GM12878 (cell line): ENCODE measurements at regions not wholly inside any gene's neighbourhood (a gene's known extent, or its start where the extent isn't known, plus 50 kb on each side); places are given as distances from the start of the nearest gene placed in this dataset.

Source experiments
- BACH1 ChIP-seq: fragments of 450-650 bp; IDR thresholded peaks from 2 replicates; pipeline ENCODE4 v1.6.1; 2017; ENCODE audit warnings: mild to moderate bottlenecking, borderline replicate concordance
- CHD4 ChIP-seq: fragments of 200-600 bp; sonication (generic); IDR thresholded peaks from 2 replicates; pipeline ENCODE4 v1.6.1; 2016; ENCODE audit warnings: mild to moderate bottlenecking
- ETV6 ChIP-seq, 2 experiments: fragments of 450-650 bp in 1 of 2; IDR thresholded peaks in 1 of 2; conservative IDR thresholded peaks in 1 of 2; 2 replicates each; pipeline ENCODE4 v1.6.1; 2014; ENCODE audit warnings: antibody characterized with exemption in 1 of 2, borderline replicate concordance in 1 of 2, low read depth in 1 of 2, mild to moderate bottlenecking in 1 of 2, moderate library complexity in 1 of 2
- HCFC1 ChIP-seq: fragments of 150-350 bp; IDR thresholded peaks from 2 replicates; pipeline ENCODE4 v1.6.1; 2014; ENCODE audit warnings: low read length
- IRF4 ChIP-seq: IDR thresholded peaks from 2 replicates; pipeline ENCODE4 v1.6.1; 2011; ENCODE audit warnings: low read depth, low read length
- MTA2 ChIP-seq: fragments of 450-650 bp; IDR thresholded peaks from 2 replicates; pipeline ENCODE4 v1.6.1; 2016; ENCODE audit warnings: low read depth, mild to moderate bottlenecking, moderate library complexity
- MYC ChIP-seq: IDR thresholded peaks from 2 replicates; pipeline ENCODE4 v1.6.1; 2011; ENCODE audit warnings: mild to moderate bottlenecking, low read length, moderate library complexity, inconsistent platforms; ENCODE audit not compliant: insufficient read depth, insufficient replicate concordance, insufficient read length, severe bottlenecking
- NFYA ChIP-seq: IDR thresholded peaks from 2 replicates; pipeline ENCODE4 v1.6.1; 2011; ENCODE audit warnings: low read depth, mild to moderate bottlenecking, low read length, improper control_type of control experiment, borderline replicate concordance
- NR2F1 ChIP-seq: fragments of 450-650 bp; conservative IDR thresholded peaks from 2 replicates; pipeline ENCODE4 v1.6.1; 2017; ENCODE audit warnings: mild to moderate bottlenecking
- RUNX3 ChIP-seq: IDR thresholded peaks from 2 replicates; pipeline ENCODE4 v1.6.1; 2012; ENCODE audit warnings: low read length, inconsistent platforms
- TF ChIP-seq, protein P1 (sequence below): fragments of 450-650 bp; IDR thresholded peaks from 2 replicates; pipeline ENCODE4 v1.6.1; 2018; ENCODE audit warnings: borderline replicate concordance, mild to moderate bottlenecking; ENCODE audit not compliant: partially characterized antibody
- TF ChIP-seq, protein P2 (sequence below): IDR thresholded peaks from 2 replicates; pipeline ENCODE4 v1.6.1; 2012; ENCODE audit warnings: mild to moderate bottlenecking, low read depth, low read length

DNA sequence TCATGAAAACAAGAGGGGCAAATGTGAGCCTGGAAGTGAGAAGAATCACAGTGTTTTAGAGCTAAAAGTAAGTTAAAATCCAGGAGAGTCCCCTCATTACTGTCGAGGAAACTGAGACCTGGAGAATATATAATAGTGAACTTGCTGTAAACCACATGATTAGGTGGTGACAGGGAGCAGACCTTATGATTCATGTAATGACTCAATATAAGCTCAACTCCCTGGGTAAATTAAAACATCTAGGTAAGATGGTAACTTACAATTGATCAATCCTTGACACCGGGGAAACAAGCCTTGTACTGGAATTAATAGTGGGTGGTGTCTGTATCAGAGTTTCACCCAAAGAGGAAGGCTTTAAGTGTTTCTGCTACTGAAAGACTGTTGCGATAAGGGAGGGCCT, 269.3 kb downstream of the SNAPC1 start (continued):
- TF ChIP-seq CHD4 (no peak), ETV6 (conservative IDR thresholded peaks at IDR 0.05 in 1 of 2, IDR thresholded peaks at IDR 0.05 in 1 of 2; ENCODE audit: borderline replicate concordance in 1 of 2, low read depth in 1 of 2) (no peak), IRF4 (no peak), NR2F1 (peak; percentile 65; the same call in 1 of the 2 replicates), NFYA (no peak), RUNX3 (no peak), BACH1 (no peak), MTA2 (peak; percentile 80; the same call in 1 of the 2 replicates), HCFC1 (no peak), MYC (no peak)
- TF ChIP-seq, protein P1, sequence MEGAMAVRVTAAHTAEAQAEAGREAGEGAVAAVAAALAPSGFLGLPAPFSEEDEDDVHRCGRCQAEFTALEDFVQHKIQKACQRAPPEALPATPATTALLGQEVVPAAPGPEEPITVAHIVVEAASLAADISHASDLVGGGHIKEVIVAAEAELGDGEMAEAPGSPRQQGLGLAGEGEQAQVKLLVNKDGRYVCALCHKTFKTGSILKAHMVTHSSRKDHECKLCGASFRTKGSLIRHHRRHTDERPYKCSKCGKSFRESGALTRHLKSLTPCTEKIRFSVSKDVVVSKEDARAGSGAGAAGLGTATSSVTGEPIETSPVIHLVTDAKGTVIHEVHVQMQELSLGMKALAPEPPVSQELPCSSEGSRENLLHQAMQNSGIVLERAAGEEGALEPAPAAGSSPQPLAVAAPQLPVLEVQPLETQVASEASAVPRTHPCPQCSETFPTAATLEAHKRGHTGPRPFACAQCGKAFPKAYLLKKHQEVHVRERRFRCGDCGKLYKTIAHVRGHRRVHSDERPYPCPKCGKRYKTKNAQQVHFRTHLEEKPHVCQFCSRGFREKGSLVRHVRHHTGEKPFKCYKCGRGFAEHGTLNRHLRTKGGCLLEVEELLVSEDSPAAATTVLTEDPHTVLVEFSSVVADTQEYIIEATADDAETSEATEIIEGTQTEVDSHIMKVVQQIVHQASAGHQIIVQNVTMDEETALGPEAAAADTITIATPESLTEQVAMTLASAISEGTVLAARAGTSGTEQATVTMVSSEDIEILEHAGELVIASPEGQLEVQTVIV = no peak
- TF ChIP-seq, protein P2, sequence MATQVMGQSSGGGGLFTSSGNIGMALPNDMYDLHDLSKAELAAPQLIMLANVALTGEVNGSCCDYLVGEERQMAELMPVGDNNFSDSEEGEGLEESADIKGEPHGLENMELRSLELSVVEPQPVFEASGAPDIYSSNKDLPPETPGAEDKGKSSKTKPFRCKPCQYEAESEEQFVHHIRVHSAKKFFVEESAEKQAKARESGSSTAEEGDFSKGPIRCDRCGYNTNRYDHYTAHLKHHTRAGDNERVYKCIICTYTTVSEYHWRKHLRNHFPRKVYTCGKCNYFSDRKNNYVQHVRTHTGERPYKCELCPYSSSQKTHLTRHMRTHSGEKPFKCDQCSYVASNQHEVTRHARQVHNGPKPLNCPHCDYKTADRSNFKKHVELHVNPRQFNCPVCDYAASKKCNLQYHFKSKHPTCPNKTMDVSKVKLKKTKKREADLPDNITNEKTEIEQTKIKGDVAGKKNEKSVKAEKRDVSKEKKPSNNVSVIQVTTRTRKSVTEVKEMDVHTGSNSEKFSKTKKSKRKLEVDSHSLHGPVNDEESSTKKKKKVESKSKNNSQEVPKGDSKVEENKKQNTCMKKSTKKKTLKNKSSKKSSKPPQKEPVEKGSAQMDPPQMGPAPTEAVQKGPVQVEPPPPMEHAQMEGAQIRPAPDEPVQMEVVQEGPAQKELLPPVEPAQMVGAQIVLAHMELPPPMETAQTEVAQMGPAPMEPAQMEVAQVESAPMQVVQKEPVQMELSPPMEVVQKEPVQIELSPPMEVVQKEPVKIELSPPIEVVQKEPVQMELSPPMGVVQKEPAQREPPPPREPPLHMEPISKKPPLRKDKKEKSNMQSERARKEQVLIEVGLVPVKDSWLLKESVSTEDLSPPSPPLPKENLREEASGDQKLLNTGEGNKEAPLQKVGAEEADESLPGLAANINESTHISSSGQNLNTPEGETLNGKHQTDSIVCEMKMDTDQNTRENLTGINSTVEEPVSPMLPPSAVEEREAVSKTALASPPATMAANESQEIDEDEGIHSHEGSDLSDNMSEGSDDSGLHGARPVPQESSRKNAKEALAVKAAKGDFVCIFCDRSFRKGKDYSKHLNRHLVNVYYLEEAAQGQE = no peak
- TF ChIP-seq, all 136 proteins: peak for 5
